GM18507 (cell line): ENCODE measurements at regions not wholly inside any gene's neighbourhood (a gene's known extent, or its start where the extent isn't known, plus 50 kb on each side); places are given as distances from the start of the nearest gene placed in this dataset.

Experiments used
- DNase-seq: peaks from one replicate; pipeline ENCODE4 v3.0.0; 2011; ENCODE audit warnings: low read depth; ENCODE audit not compliant: insufficient read length; ENCODE audit errors: extremely low spot score
- FAIRE-seq: peaks from 2 replicates; lab custom pipeline; 2011; peaks lifted over from hg19 to GRCh38; lab: Jason Lieb, UNC

DNA sequence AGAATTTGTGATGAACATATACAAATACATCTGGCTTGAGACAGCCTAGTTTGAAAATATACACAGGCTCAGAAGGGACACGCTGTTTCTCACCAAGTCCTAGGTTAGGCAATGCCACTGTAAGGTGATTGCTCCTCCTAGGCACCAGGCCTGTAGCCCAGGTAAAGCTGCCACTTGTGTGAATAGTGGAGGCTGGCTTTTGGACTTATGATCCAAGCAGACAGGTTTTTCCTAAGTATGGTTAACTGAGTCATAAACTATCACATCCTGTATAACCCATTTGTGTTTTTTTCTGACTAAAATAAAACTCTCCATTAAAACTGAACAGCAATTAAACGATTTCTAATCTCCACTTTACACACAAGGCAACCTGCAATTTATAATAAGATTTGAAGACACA, 81.0 kb downstream of the SEMA4F start:
- no peak for DNase-seq
- no peak for FAIRE-seq

DNA sequence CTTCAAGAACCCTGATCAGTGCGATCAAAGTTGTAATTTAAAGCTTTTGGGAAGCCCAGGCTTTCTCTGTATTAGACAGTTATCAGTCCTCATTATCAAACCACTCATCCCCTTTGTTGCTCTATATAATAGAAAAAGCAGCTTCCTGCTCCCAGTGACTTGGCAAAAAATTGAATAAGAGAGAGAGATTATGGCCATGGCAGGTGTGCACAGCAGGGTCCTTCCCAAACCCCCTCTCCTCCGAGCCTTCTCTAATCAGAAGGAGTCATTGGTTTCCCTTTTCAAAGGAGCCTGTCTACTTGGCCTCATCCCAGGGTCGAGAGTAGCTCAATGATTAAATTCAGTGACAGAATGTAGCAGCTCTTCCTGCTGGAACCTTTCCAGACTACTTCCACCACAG, 81.5 kb downstream of the SEMA4F start:
- no peak for DNase-seq

DNA sequence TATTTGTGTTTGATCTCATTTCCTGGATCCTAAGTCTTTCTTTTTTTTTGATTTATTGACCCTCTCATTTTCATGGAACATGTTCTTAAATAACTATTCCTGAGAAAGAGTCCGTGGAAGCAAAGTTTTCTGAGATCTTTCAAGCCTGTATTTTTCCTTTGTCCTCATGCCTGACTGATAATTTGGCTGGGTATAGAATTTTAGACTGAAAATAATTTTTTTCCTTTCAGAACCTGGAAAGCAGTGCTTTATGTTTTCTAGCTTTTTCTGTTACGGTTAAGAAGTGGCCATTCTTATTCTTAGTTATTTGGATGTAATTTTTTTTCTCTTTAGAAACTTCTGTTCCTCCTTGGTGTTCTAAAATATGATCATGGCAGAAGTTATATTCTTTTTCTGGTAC, 82.5 kb downstream of the SEMA4F start:
- FAIRE-seq, result no peak
- DNase-seq, result no peak

More for the DNA sequence above, 81.5 kb downstream of the SEMA4F start:
- FAIRE-seq, result no peak

DNA sequence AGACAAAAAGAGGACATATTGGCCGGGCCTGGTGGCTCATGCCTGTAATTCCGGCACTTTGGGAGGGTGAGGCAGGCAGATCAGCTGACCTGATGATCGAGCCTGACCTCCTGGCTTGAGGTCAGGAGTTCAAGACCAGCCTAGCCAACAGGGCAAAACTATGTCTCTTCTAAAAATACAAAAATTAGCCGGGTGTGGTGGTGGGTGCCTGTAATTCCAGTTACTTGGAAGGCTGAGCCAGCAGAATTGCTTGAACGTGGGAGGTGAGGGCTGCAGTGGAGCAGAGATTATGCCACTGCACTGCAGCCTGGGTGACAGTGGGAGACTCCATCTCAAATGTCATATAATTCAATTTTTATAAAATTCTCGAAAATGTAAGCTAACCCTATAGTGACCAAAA, 84.5 kb downstream of the SEMA4F start:
- FAIRE-seq (no peak), DNase-seq (no peak)

DNA sequence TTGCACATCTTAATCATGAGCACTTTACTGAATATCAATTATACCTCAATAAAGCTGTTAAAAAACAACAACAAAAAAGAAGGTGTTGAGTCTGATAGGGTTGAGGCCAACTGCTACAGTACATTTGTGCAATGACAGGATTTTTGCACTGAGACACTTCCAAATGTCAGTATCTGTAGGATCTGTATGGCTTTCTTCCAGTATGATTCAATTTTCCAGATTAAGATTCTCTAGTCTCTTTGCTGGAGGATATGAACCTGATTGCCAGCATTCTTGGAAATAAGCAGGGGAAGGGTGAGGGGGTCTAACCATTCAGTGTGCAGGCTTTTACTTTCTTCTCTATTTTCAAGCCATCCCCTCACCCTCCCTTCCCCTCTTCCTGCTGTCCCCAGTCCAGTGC, 85.1 kb downstream of the SEMA4F start:
- FAIRE-seq, result no peak
- DNase-seq, result no peak

DNA sequence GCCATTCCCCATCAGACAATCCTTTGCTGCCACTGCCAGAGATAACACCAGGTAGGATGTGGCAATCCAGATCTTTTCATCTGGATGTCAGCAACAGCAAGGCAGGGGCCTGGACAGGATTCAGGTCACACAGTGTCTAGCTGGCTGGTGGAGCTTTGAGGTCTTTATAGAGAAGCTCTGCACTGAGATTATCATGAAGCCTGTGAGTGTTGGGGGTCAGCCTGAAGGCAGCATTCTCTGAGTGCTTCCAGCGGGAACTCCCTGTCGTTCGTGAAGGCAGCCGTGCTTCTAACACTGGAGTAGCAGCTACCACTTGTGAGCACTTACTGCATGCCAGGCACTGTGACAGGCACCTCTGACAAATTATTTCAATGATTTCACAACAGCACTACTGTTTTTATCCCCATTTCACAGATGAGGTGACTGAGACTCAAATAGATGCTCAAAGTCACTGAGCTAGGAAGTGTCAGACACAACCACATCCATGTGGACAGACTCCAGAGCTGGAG, 85.7 kb downstream of the SEMA4F start:
- no peak for FAIRE-seq
- DNase-seq, result no peak

DNA sequence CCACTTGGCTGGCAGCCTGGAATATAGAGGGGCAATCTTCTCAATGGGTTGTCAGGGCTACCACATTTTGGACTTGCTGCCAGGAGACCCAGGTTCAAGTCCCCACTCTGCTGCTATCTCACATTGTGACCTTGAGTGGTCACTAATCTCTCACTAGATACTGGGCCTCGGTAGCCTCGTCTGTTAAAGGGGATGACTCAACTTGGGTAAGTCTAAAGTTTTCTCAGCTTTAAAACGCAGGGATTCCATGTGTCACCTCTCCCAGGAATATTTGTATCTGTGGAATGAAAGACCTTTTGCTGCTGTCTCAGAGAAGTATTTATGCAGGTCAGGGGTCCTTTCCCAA, 86.3 kb downstream of the SEMA4F start:
- FAIRE-seq (no peak), DNase-seq (no peak)

DNA sequence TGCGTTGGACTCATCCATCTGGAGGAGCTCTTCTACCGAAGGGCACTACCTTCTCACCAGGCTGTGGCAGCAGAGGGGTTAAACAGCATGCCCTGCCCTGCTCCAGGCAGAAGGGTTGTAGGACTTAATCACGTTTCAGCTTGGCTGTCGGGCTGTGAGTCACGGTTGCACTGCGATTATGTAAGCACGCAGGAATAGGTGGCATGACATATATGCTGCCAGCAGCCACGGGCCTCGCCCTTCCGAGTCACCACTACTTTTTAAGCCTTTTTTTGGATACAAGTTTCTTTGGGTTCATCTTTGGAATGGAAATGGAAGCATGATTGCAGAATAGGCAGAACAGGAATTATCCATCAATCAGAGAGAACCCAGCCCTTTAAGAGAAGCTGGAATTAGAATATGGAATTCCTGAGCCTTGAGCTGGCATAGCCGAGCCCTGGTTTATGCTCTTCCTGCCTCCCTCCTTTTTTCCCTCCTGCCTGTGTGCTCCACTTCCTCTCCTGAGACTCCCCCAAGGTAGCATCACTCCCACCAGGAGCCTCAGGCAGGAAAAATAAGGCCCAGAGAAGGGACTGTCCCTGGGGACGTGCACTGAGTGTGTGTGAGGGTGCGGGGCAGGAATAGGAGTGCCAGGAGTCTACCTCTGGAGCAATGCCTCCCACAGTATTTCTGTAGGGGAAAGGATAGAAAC, 86.8 kb downstream of the SEMA4F start:
- DNase-seq, result no peak
- FAIRE-seq, result no peak

DNA sequence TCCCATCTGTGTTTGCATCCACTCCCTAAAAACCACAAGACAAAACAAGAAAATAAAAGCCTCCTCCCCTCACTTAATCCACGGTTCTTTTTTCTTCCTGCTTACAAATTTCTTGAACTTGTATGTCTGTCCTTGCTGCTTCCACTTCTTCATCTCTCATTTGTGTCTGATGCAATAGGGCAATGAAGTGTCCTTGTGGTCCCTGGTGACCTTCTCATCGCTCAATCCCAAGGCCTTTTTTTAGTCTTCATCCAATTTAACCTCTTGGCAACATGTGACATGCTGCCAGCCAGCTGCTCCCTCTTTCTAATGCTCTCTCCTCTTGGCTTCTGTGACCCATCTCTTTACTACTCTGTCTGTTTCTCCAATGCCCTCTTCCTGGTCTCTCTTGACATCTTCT, 87.6 kb downstream of the SEMA4F start:
- no peak for DNase-seq
- FAIRE-seq, result no peak

DNA sequence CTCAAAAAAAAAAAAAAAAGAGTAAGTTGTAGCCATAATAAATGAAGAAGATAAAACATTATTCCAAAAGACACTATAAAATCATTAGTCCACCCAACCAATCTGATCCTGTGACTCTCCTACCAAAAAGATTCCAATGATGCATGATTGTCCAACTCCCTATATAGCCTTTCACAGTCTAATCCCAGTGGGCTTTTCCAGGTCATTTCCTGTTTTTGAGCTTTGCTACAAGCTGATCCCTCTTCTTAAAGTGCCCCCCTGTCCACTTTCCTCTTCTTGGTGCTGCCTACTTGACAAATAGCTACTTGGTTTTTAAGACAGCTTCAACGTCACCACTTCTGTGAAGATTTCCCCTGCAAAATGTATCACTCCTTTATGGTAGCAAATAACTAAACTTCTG, 88.4 kb downstream of the SEMA4F start:
- no peak for FAIRE-seq

DNA sequence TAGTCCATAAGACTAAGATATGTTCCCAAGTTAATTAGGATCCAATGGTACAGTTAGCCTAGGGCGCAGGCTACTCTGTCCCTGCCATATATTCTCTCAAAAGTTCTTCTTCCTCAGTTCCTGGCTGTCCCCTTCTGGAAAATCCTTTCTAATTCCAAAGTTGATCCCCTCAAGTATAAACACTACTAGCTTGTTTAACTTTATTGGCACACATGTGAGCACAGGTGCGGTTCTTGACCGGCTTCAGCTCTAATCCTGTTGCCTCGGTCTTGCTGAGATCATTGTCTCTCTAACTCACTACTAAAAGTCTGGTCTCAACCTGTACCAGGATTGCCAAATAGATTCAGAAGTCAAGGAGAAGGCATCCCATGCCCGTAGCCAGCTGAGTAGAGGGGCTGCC, 89.0 kb downstream of the SEMA4F start:
- no peak for DNase-seq
- no peak for FAIRE-seq

More for the DNA sequence above, 88.4 kb downstream of the SEMA4F start:
- no peak for DNase-seq

DNA sequence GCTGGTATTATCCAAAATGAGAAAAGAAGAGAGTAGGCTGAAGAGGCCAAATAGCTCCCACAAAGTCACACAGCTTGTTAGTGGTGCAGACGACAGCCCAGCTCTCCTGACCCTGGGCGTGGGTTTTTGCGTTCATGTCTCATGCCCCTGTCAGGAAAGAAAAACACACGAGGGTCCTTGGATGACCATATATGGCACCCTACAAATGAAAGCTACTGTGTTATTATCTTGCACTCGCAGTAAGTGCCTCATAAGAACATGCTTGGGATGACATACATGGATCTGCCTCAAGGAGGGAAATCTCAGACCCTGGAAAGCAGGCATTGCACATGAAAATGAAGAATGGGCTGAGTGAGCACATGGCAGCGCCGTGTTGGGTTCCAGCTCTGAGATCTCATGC, 89.7 kb downstream of the SEMA4F start:
- FAIRE-seq, result no peak

DNA sequence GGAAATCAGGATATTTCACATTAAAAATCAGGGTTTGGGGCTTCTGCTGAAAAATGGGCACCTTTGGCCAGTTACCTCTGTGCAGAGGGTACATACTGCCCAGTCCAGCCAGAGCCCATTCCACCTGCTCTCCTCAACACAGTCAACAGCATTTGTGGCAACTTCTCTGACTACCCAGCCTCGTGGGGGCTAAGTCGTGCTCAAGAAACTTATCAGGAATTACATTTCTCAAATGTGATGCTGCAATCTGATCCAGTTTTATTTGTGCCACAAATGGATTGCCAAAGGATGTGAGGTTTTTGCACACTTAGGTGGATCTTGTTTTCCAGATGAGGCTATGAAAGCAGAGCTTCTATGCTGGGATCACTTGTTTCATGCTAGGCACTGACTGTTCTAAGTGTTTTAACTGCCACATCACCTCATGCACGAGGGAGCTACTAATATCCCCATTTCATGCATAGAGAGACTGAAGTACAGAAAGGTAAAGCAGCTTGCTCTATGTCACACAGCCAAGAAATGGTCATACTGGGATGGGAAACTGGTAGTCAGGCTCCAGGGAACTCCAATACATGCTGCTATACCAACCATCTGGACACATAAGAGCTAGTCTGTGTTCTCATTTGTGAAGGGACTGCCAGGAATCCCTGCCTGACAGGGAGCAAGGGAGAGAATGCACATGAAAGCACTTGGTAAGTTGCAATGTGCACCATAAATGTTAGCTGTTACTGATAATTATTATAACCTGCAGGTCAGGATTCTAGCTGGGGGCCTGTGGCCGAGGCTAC, 89.0 kb upstream of the HK2 start:
- FAIRE-seq (no peak), DNase-seq (no peak)

More for the DNA sequence above, 89.7 kb downstream of the SEMA4F start:
- DNase-seq, result no peak

DNA sequence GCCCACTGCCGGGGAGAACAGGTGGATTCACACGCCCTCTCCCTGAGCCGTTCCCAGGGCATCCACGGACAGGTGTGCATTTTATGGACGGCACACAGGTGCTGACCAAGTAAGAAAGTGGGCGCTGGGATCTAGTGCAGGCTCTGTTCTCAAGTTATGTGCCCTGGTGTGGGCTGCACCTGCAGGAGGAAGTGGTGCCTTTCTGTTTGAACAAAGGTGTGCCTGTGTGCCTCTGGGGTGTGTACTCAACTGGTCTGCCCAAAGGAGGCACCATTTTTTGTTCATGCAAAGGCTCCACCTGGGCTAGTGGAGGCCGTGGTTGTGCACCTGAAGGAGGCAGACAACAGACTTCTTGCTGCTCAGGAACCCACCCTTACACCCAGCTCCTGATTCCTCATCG, 88.2 kb upstream of the HK2 start:
- FAIRE-seq (no peak), DNase-seq (no peak)

DNA sequence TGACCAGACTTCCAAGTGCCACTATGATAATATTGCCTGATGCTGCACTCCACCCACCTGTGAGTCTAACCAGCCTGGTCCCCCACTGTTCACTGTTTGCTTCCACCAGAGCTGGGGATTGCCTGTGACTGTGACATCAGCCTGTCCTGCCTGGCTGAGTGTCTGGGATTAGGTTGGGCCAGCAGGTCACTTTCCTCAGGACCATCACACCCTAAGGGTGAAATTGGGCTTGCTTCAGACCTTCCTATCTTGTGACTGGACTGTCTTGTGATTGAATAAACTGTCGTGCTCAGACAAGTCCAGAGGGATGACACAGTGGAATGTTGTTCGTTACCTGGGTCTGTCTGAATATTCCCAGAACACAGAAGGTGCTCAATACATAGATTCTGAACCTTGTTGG, 87.4 kb upstream of the HK2 start:
- FAIRE-seq (no peak), DNase-seq (no peak)

DNA sequence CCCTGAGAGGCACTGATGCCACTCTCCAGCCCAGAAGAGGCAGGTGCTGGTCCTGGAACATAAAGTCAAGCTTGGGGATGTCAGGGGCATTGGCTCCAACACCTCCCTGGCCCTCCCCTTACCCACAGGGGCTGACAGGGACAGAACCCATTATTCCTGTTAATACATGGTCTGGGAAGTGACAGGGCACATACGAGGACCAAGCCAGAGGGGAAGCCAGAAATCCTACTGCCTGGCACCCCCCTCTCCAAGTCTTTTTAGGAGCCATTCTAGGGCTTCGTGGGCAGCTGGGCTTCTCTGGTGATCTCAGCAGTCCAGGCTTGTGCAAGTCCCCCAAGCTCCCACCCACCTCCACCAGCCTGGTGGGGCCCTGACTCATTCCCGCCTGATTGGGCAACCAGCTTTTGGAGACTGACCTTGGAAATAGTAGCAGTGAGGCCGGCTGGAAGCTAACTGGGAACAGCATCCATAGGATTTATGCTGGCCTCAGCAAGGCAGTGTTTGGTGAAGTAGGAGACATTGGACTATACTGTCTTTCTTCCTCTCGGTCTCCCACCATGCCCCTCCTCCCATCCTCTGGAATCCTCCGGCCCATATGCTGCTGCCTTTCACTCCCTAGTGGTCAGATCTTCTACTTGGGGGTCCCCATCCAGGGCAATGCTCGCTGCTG, 86.4 kb upstream of the HK2 start:
- DNase-seq, result no peak
- FAIRE-seq, result no peak

DNA sequence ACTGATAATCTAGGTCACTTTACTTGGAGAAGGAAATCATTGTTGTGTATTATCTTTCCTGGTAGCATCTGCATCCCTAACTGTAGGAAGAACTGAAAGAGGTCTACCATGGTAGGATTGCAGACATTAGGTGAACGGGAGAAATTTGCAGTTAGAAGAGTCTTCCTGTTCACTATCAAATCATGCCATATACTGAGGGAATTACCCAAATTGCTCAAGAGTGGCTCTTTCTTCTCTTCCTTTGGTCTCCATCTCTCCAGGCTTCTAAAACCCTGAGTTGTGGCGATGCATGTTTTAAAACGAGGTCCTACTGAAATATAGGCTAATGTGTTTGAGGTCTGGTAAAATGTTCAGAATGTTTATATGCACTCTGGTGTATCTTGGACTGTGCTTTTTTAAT, 85.3 kb upstream of the HK2 start:
- FAIRE-seq, result no peak

DNA sequence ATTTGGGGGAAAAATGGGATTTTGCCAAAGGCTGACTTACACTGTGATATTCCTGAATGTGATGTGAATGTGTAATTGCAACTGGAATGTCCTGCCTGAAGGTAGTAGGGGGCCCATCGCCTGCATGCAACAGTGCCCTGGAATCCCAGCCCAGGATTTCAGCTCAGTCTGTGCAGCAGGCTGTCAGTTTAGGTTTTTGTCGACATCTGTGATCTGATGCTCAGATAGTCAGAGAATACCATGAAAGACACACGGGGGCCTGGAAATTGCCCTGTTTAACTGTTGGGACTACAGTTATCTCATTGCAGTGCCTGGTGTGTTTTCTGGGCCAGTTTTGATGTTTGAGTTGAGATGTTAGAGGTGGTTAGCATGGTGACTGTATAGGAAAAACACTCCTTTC, 84.5 kb upstream of the HK2 start:
- no peak for FAIRE-seq

More for the DNA sequence above, 85.3 kb upstream of the HK2 start:
- DNase-seq, result no peak

DNA sequence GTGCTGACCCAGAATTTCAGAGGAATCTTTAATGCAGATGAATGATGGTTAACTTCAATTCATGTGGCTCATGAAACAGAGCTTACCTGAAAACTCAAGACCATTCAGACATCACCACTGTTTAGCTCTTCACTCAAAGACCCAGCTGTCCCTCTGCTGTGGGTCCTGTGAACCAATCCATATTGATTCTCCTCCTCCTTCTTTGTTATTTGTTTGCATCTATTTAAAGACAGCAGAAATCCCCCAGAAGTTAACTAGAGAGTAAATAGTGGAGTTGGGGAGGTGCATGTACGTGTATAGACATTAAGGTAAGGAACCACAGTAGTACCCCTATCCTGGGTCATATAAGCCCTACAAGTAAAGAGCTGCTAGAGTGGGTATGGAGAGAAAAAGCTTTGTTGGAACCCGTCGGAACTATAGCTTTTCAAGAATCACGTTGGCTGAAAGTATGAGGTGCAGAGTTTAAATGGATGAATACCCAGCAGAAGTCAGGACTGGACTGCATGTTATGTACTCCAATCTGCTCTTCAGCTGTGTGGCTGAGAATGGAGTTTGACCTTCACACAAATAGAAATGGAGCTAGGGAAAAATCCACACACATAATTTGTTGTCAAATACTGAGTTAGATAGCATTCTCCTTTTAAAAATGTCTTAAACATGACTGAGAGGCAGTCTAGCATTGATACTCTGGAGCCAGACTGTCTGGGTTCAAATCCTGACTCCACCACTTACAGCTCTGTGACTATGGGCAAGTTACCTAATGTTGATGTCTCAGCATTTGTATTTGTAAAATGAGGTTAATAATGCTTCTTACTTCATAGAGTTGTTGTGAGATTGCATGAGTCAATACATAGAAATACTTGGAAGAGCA, 81.7 kb upstream of the HK2 start:
- no peak for FAIRE-seq

More for the DNA sequence above, 84.5 kb upstream of the HK2 start:
- DNase-seq, result no peak

DNA sequence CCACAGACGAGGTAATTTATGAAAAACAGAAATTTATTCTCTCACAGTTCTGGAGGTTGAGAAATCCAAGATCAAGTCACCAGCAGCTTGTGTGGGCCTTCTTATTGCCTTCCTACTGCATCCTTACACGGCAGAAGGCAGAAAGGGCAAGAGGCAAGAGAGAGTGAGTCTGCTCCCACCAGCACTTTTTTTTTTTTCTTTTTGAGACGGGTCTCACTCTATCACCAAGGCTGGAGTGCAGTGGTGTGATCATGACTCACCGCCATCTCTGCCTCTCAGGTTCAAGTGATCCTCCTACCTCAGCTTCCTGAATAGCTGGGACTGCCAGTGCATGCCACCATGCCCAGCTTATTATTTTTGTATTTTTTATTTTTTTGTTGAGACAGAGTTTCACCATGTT, 78.5 kb upstream of the HK2 start:
- DNase-seq, result no peak
- FAIRE-seq, result no peak

More for the DNA sequence above, 81.7 kb upstream of the HK2 start:
- DNase-seq, result no peak
